ENCODE measurements at regions not wholly inside any gene's neighbourhood (a gene's known extent, or its start where the extent isn't known, plus 50 kb on each side); places are given as distances from the start of the nearest gene placed in this dataset.
"Not testable (repeated sequence)": the region's sequence is repeated elsewhere in the genome, so short reads cannot be mapped to it uniquely, and the experiment has no call there.

DNA sequence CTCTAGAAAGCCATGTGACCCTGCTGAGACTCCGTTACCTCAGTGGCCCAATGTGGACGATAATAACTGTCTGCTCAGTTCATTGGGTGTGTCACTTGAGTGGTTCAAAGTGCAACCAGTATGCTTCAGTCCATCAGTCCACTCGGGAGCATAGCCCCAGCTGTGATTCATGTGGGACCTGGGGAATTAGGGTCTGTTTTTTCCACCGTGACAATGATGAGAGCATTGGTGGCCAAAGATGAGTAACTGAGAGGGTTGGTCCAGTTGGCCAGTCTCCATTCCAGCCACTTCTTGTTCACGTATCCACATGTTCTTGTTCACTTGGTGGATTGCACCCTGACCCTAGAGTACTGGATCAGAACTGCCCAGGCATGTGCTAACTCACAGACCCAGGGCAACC, 403.6 kb downstream of the CD83 start:
- TF ChIP-seq, protein P1, sequence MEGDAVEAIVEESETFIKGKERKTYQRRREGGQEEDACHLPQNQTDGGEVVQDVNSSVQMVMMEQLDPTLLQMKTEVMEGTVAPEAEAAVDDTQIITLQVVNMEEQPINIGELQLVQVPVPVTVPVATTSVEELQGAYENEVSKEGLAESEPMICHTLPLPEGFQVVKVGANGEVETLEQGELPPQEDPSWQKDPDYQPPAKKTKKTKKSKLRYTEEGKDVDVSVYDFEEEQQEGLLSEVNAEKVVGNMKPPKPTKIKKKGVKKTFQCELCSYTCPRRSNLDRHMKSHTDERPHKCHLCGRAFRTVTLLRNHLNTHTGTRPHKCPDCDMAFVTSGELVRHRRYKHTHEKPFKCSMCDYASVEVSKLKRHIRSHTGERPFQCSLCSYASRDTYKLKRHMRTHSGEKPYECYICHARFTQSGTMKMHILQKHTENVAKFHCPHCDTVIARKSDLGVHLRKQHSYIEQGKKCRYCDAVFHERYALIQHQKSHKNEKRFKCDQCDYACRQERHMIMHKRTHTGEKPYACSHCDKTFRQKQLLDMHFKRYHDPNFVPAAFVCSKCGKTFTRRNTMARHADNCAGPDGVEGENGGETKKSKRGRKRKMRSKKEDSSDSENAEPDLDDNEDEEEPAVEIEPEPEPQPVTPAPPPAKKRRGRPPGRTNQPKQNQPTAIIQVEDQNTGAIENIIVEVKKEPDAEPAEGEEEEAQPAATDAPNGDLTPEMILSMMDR (IDR thresholded peaks at IDR 0.05; ENCODE audit: low read length), result no peak
- TF ChIP-seq EZH2phosphoT487 (IDR thresholded peaks at IDR 0.05; ENCODE audit: low read length) (no peak), EZH2 (optimal IDR thresholded peaks at IDR 0.05; ENCODE audit: low read depth, low read length) (no peak)

DNA sequence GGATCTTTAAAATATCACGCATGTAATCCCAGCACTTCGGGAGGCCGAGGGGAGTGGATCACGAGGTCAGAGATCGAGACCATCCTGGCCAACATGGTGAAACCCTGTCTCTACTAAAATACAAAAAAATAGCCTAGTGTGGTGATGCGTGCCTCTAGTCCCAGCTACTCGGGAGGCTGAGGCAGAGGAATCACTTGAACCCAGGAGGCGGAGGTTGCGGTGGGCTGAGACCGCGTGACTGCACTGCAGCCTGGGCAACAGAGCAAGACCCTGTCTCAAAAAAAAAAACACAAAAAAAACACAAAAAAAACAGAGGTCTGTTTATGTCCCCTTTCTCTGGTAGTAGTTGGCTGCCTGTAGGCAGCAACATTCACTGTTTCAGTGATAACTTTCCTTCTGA, 404.3 kb downstream of the CD83 start:
- H2AFZ ChIP-seq (ENCODE audit: low read length); H3K79me2 ChIP-seq (ENCODE audit: low read length); DNase-seq; H3K4me2 ChIP-seq (ENCODE audit: low read depth, low read length); H3K4me3 ChIP-seq (ENCODE audit: low read length); H3K9ac ChIP-seq (ENCODE audit: low read length); H3K27ac ChIP-seq (ENCODE audit: low read length); H3K4me1 ChIP-seq (ENCODE audit: low read length); H3K9me3 ChIP-seq (replicated peaks; ENCODE audit: insufficient read depth, low read length); H3K27me3 ChIP-seq (replicated peaks; ENCODE audit: insufficient read depth, low read length); H4K20me1 ChIP-seq (ENCODE audit: insufficient read depth, low read length); H3K9me2 ChIP-seq (replicated peaks; ENCODE audit: insufficient read depth, low read length); H3F3A ChIP-seq (ENCODE audit: insufficient read depth, low read length); H3K36me3 ChIP-seq (replicated peaks; ENCODE audit: insufficient read depth, low read length): not testable (repeated sequence)

More for the DNA sequence above, 403.6 kb downstream of the CD83 start:
- Histone ChIP-seq H3K27ac (ENCODE audit: low read length) (no peak overlapping the region), H3K4me2 (ENCODE audit: low read depth, low read length) (no peak overlapping the region), H3K36me3 (replicated peaks; ENCODE audit: insufficient read depth, low read length) (no peaks in the 10 kb centered on the region), H3K4me1 (ENCODE audit: low read length) (no peaks in the 10 kb centered on the region), H3K9me3 (replicated peaks; ENCODE audit: insufficient read depth, low read length) (no peaks in the 10 kb centered on the region), H3K27me3 (replicated peaks; ENCODE audit: insufficient read depth, low read length) (no peaks in the 10 kb centered on the region), H3K9ac (ENCODE audit: low read length) (no peak overlapping the region), H2AFZ (ENCODE audit: low read length) (no peak overlapping the region), H3K4me3 (ENCODE audit: low read length) (no peak overlapping the region), H3K9me2 (replicated peaks; ENCODE audit: insufficient read depth, low read length) (no peaks in the 10 kb centered on the region), H4K20me1 (ENCODE audit: insufficient read depth, low read length) (no peaks in the 10 kb centered on the region), H3F3A (ENCODE audit: insufficient read depth, low read length) (no peaks in the 10 kb centered on the region), H3K79me2 (ENCODE audit: low read length) (no peaks in the 10 kb centered on the region)
- no peak for DNase-seq

DNA sequence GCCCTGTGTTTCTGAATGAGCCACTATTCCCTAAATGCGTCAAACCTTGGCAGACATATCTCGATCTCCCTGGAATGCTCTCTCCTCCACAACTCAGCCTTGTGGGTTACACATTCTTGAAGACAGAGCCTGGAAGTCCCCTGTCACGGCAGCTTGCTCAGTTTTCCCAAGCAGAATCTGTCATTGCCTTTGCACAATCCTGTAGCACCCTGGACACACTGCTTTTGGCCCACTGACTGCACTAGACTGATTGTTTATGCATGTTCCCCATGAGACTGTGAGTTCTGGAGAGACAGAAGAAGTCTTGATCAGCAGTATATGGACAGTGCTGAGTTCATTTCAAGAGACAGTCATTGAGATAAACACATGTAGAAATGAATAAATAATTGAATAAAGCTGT, 406.7 kb downstream of the CD83 start:
- DNase-seq, result no peak
- Histone ChIP-seq H3K4me2 (ENCODE audit: low read depth, low read length) (no peak overlapping the region), H3K9me2 (replicated peaks; ENCODE audit: insufficient read depth, low read length) (no peaks in the 10 kb centered on the region), H3F3A (ENCODE audit: insufficient read depth, low read length) (no peaks in the 10 kb centered on the region), H3K4me1 (ENCODE audit: low read length) (no peaks in the 10 kb centered on the region), H3K36me3 (replicated peaks; ENCODE audit: insufficient read depth, low read length) (no peaks in the 10 kb centered on the region), H3K9ac (ENCODE audit: low read length) (no peak overlapping the region), H2AFZ (ENCODE audit: low read length) (no peak overlapping the region), H3K79me2 (ENCODE audit: low read length) (no peaks in the 10 kb centered on the region), H3K27ac (ENCODE audit: low read length) (no peak overlapping the region), H4K20me1 (ENCODE audit: insufficient read depth, low read length) (no peaks in the 10 kb centered on the region), H3K27me3 (replicated peaks; ENCODE audit: insufficient read depth, low read length) (no peaks in the 10 kb centered on the region), H3K9me3 (replicated peaks; ENCODE audit: insufficient read depth, low read length) (no peaks in the 10 kb centered on the region), H3K4me3 (ENCODE audit: low read length) (no peak overlapping the region)
- no peak for TF ChIP-seq EZH2 (optimal IDR thresholded peaks at IDR 0.05; ENCODE audit: low read depth, low read length)
- no peak for TF ChIP-seq EZH2phosphoT487 (IDR thresholded peaks at IDR 0.05; ENCODE audit: low read length)
- TF ChIP-seq, protein P1 (IDR thresholded peaks at IDR 0.05; ENCODE audit: low read length), result no peak

DNA sequence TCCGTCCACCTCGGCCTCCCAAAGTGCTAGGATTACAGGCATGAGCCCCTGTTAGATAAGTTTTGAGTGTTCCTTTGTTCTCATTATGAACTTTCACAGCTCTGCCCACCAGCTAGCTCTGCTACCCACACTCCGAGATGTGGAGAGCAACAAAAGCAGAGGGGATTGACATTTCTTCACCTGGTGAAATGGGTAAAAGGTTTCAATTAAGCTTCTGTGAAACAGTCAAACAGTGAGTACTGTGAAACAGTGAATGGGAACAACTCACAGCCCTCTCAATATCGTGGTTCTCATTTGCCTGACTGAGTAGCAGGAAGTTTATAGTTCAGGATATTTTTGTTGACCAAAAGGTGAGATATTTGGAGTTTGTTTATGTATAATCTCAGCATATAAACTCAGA, 412.8 kb downstream of the CD83 start:
- DNase-seq, result no peak
- no peak overlapping the region for H3K4me2 ChIP-seq (ENCODE audit: low read depth, low read length)
- H3K9ac ChIP-seq (ENCODE audit: low read length), result no peak overlapping the region
- H3K4me1 ChIP-seq (ENCODE audit: low read length), result no peaks in the 10 kb centered on the region
- H2AFZ ChIP-seq (ENCODE audit: low read length), result no peak overlapping the region
- H3K4me3 ChIP-seq (ENCODE audit: low read length), result no peak overlapping the region
- no peaks in the 10 kb centered on the region for H3K79me2 ChIP-seq (ENCODE audit: low read length)
- no peaks in the 10 kb centered on the region for H4K20me1 ChIP-seq (ENCODE audit: insufficient read depth, low read length)
- H3K27me3 ChIP-seq (replicated peaks; ENCODE audit: insufficient read depth, low read length), result no peaks in the 10 kb centered on the region
- H3K9me3 ChIP-seq (replicated peaks; ENCODE audit: insufficient read depth, low read length), result no peaks in the 10 kb centered on the region
- no peaks in the 10 kb centered on the region for H3F3A ChIP-seq (ENCODE audit: insufficient read depth, low read length)
- no peaks in the 10 kb centered on the region for H3K36me3 ChIP-seq (replicated peaks; ENCODE audit: insufficient read depth, low read length)
- no peak overlapping the region for H3K27ac ChIP-seq (ENCODE audit: low read length)
- no peaks in the 10 kb centered on the region for H3K9me2 ChIP-seq (replicated peaks; ENCODE audit: insufficient read depth, low read length)
- TF ChIP-seq EZH2 (optimal IDR thresholded peaks at IDR 0.05; ENCODE audit: low read depth, low read length) (no peak), EZH2phosphoT487 (IDR thresholded peaks at IDR 0.05; ENCODE audit: low read length) (no peak)
- TF ChIP-seq, protein P1 (IDR thresholded peaks at IDR 0.05; ENCODE audit: low read length), result no peak

Measured in MM.1S (cell line).